ENCODE measurements at regions not wholly inside any gene's neighbourhood (a gene's known extent, or its start where the extent isn't known, plus 50 kb on each side); places are given as distances from the start of the nearest gene placed in this dataset.

- no peak for DNase-seq
Measured at GRCh38 chr11:23696688-23697415, 800.0 kb upstream of the LUZP2 start.

- no peak for DNase-seq
Measured at GRCh38 chr11:23704183-23704582, 792.7 kb upstream of the LUZP2 start.

- DNase-seq: no peak
Measured at GRCh38 chr11:23711981-23712380, 784.9 kb upstream of the LUZP2 start.

- no peak for DNase-seq
Measured at GRCh38 chr11:23719016-23719415, 777.8 kb upstream of the LUZP2 start.

GRCh38 chr11:23723861-23724260, 773.0 kb upstream of the LUZP2 start:
- no peak for DNase-seq

- no peak for DNase-seq
Measured at GRCh38 chr11:23725752-23726151, 771.1 kb upstream of the LUZP2 start.

GRCh38 chr11:23727387-23727786, 769.5 kb upstream of the LUZP2 start:
- DNase-seq: no peak

GRCh38 chr11:23727794-23728193, 769.1 kb upstream of the LUZP2 start:
- no peak for DNase-seq

GRCh38 chr11:23729088-23729487, 767.8 kb upstream of the LUZP2 start:
- DNase-seq: no peak

GRCh38 chr11:23730307-23730998, 766.4 kb upstream of the LUZP2 start:
- no peak for DNase-seq

- no peak for DNase-seq
Measured at GRCh38 chr11:23732026-23732425, 764.8 kb upstream of the LUZP2 start.

GRCh38 chr11:23746896-23747295, 750.0 kb upstream of the LUZP2 start:
- DNase-seq: no peak

GRCh38 chr11:23749762-23750430, 747.0 kb upstream of the LUZP2 start:
- no peak for DNase-seq

- DNase-seq: no peak
Measured at GRCh38 chr11:23751280-23751679, 745.6 kb upstream of the LUZP2 start.

- no peak for DNase-seq
Measured at GRCh38 chr11:23755076-23755475, 741.8 kb upstream of the LUZP2 start.

- DNase-seq: no peak
Measured at GRCh38 chr11:23755769-23756168, 741.1 kb upstream of the LUZP2 start.

GRCh38 chr11:23759489-23759888, 737.4 kb upstream of the LUZP2 start:
- DNase-seq: no peak

GRCh38 chr11:23764286-23764685, 732.6 kb upstream of the LUZP2 start:
- no peak for DNase-seq

- DNase-seq: no peak
Measured at GRCh38 chr11:23765682-23766252, 731.1 kb upstream of the LUZP2 start.

- no peak for DNase-seq
Measured at GRCh38 chr11:23767576-23767975, 729.3 kb upstream of the LUZP2 start.

- no peak for DNase-seq
Measured at GRCh38 chr11:23769214-23769613, 727.6 kb upstream of the LUZP2 start.

- no peak for DNase-seq
Measured at GRCh38 chr11:23772081-23772480, 724.8 kb upstream of the LUZP2 start.

GRCh38 chr11:23778971-23779370, 717.9 kb upstream of the LUZP2 start:
- DNase-seq: no peak

- no peak for DNase-seq
Measured at GRCh38 chr11:23780231-23780630, 716.6 kb upstream of the LUZP2 start.

All from CD4-positive, alpha-beta T cell treated with Interleukin-4 for 1 hour (primary cell).